NOMO-1 treated with DMSO at 0.1 percent for 48 hours (cell line): ENCODE measurements at regions not wholly inside any gene's neighbourhood (a gene's known extent, or its start where the extent isn't known, plus 50 kb on each side); places are given as distances from the start of the nearest gene placed in this dataset.
A peak's percentile ranks its signal among the peaks of the same experiment; 100 is the strongest.

Source experiments
- DNase-seq: peaks from one replicate; lab custom pipeline; 2025; ENCODE audit not compliant: unreplicated experiment; lab: John Stamatoyannopoulos, UW

- no peak for DNase-seq
Observed at GRCh38 chr10:104574838-104575237, 66.3 kb upstream of the SORCS3 start.

GRCh38 chr10:104576611-104577010 is 64.5 kb upstream of the SORCS3 start:
- DNase-seq: no peak

- DNase-seq: no peak
Observed at GRCh38 chr10:104577163-104577562, 63.9 kb upstream of the SORCS3 start.

GRCh38 chr10:104577861-104578521 is 63.1 kb upstream of the SORCS3 start:
- DNase-seq: peak; percentile 6

GRCh38 chr10:104578671-104579070 is 62.4 kb upstream of the SORCS3 start:
- DNase-seq: no peak

GRCh38 chr10:104579136-104579535 is 62.0 kb upstream of the SORCS3 start:
- DNase-seq: no peak

GRCh38 chr10:104580321-104580720 is 60.8 kb upstream of the SORCS3 start:
- no peak for DNase-seq

- peak; percentile 50 for DNase-seq
Observed at GRCh38 chr10:104580774-104581675, 60.1 kb upstream of the SORCS3 start.

GRCh38 chr10:104581884-104582601 is 59.0 kb upstream of the SORCS3 start:
- DNase-seq: no peak

GRCh38 chr10:104582602-104582951 is 58.5 kb upstream of the SORCS3 start:
- DNase-seq: no peak

GRCh38 chr10:104582966-104583365 is 58.1 kb upstream of the SORCS3 start:
- no peak for DNase-seq

- no peak for DNase-seq
Observed at GRCh38 chr10:104584541-104584940, 56.5 kb upstream of the SORCS3 start.

- no peak for DNase-seq
Observed at GRCh38 chr10:104587751-104588150, 53.3 kb upstream of the SORCS3 start.

GRCh38 chr10:104589431-104589830 is 51.7 kb upstream of the SORCS3 start:
- DNase-seq: no peak

GRCh38 chr10:104589871-104590270 is 51.2 kb upstream of the SORCS3 start:
- no peak for DNase-seq
